Colon (tissue), 2 donors: ENCODE measurements at regions not wholly inside any gene's neighbourhood (a gene's known extent, or its start where the extent isn't known, plus 50 kb on each side); places are given as distances from the start of the nearest gene placed in this dataset.
"Not testable (repeated sequence)": the region's sequence is repeated elsewhere in the genome, so short reads cannot be mapped to it uniquely, and the experiment has no call there.

Experiments used
- FAIRE-seq: peaks from 2 replicates; lab custom pipeline; 2012; peaks lifted over from hg19 to GRCh38; lab: Jason Lieb, UNC
- donor health status: control.
- donor health status: control.

GRCh38 chr5:33153372-33153771, 287.4 kb upstream of the TARS1 start:
- FAIRE-seq, result no peak

DNA sequence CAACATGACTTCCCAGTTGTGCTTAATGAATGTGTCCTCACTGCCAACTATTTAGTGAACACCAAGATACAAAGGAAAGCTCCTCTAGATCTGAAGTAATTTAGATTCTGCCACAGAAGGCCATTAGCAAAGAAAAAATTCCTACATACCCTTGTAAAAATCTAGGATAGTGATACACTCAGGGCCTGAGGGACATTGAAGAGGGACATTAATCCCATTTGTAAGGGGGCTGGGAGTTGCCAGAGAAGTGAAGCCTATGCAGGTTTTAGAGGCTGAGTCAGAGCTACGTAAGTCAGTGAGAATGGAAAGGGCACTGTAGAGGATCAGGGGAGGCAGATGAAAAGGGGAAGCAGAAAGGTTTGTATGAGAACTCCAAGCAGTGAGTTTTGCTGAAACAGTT, 286.9 kb upstream of the TARS1 start:
- no peak for FAIRE-seq

- no peak for FAIRE-seq
Observed at GRCh38 chr5:33160871-33161270, 279.9 kb upstream of the TARS1 start.

DNA sequence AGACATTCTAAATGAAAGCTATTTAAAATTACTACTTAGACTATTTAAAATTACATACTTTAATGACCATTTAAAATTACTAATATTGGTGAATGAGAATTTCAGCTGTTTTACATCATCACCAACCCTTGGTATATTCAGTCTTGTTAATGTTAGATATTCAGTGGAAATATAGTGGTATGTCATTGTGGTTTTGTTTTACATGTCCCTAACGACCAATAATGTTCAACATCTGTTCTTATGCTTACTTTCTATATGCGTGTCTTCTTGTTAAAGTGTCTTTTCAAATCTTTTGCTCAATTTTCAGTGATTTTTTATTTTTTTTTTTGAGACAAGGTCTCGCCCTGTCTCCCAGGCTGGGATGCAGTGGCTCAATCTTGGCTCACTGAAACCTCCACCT, 279.3 kb upstream of the TARS1 start:
- FAIRE-seq, result no peak

- FAIRE-seq, result no peak
Observed at GRCh38 chr5:33162057-33162456, 278.7 kb upstream of the TARS1 start.

- FAIRE-seq, result no peak
Observed at GRCh38 chr5:33166522-33166921, 274.2 kb upstream of the TARS1 start.

DNA sequence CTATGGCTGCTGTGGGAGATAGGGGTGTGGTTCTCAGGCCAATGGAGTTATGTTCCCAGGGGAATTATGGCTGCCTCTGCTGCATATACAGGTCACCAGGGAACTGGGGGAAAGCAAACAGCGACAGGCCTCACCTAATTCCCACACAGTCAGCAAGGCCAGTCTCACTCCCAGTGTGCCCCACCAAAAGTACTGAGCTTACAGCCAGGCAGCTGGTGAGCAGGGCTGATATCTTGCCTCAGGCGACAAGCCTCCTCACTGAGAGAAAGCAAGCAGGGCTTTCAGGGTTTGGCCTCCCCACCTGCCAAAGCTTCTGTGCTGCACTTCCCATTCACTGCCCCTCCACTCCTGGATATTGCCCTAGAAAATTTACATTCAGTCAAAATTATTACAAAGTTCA, 273.8 kb upstream of the TARS1 start:
- no peak for FAIRE-seq

- FAIRE-seq, result no peak
Observed at GRCh38 chr5:33167541-33167940, 273.2 kb upstream of the TARS1 start.

DNA sequence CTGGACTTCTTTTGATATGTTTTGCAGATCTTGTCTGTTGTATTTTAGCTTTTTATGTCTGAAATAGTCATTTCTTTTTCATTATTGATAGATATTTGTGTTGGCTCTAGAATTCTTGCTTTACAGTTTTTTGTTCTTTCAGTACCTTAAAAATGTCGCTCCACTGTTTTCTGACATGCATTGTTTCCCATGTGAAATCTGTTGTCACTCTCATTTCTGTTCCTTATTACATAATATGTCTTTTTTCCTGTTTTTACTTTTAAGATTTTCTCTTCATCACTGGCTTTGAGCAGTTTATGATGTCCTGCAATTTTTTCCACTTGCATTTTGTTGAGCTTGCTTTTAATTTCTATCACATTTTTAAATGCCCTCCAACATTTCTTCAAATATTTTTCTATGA, 270.4 kb upstream of the TARS1 start:
- no peak for FAIRE-seq

DNA sequence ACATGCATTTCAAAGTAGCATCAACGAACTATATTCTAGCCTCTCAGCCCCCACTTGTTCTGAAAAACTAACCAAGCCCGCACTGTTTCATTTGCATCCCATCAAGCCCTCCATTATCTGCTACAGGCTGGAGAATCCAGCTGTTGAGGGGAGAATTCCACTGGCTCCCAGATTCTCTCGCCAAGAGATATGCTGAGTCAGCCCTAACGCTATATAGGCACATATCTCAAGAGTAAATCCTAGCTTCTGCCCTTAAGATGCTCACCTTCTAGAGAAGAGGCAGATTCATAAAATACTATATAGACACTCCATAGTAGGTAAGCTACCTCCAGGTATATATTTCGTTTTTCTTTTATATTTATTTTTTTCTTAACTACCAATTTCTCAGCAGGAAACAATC, 266.4 kb upstream of the TARS1 start:
- no peak for FAIRE-seq

DNA sequence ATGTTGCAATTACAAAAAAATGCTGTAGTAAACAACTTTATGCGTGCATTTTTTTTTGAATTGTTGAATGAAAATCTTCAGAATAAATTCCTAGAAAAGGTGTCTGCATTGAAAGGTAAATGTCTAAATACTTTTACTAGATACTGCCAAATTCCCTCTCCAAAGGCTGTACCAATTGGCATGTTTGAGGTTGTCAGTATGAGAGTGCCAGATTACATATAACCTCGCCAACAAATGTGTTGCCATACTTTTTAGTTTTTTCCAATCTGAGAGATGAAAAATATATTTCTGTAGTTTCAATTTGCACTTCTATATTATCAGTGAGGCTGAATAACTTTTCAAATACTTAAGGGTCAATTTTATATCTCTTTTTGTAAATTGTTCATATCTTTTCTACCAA, 261.5 kb upstream of the TARS1 start:
- FAIRE-seq, result no peak

DNA sequence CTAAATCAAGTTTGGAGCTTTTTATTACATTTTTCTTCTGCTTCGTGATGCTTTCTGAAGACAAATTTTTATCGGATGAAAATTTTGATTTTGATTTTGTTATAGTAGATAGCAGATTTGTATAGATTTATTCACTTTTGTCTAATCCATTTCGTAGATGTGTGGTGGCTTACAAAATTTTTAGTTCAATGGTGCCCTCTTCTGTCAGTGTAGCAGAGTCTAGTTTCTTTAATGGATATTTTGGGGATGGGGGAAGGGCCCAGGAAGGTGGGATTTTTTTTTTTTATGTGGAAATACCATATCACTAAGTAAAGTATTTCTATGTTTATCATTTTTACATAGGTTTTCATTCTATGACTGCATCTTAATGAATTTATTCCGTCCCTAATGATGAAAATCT, 259.9 kb upstream of the TARS1 start:
- FAIRE-seq, result peak; percentile 31

- no peak for FAIRE-seq
Observed at GRCh38 chr5:33182986-33183385, 257.8 kb upstream of the TARS1 start.

DNA sequence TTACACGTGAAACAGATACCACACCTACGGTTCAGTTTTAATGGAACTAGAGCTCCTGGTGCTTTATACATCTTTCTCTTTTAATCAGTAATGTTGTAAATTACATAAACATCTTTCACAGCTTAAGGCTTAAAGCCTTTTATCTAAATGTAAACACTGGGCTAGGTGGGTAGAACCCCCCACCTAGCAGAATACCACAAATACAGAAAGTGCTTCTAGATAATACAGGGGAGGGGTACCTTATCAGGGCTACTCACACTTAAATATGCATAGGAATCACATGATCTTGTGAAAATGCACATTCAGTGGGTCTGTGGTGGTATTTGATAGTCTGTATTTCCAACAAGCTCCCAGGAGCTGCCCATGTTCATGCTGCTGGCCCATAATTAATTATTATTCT, 256.4 kb upstream of the TARS1 start:
- no peak for FAIRE-seq

- no peak for FAIRE-seq
Observed at GRCh38 chr5:33188089-33188488, 252.7 kb upstream of the TARS1 start.

DNA sequence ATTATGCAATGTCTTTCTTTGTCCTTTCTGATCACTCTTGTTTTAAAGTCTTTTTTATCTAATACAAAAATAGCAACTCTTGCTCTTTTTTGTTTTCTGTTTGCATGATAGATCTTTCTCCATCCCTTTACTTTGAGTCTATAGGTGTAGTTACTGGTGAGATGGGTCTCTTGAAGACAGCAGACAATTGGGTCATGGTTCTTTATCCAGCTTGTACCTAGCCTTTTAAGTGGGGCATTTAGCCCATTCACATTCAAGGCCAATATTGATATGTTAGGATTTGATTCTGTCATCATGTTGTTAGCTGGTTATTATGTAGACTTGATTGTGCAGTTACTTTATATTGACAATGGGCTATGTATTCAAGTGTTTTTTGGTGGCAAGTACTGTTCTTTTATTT, 245.9 kb upstream of the TARS1 start:
- FAIRE-seq, result no peak

DNA sequence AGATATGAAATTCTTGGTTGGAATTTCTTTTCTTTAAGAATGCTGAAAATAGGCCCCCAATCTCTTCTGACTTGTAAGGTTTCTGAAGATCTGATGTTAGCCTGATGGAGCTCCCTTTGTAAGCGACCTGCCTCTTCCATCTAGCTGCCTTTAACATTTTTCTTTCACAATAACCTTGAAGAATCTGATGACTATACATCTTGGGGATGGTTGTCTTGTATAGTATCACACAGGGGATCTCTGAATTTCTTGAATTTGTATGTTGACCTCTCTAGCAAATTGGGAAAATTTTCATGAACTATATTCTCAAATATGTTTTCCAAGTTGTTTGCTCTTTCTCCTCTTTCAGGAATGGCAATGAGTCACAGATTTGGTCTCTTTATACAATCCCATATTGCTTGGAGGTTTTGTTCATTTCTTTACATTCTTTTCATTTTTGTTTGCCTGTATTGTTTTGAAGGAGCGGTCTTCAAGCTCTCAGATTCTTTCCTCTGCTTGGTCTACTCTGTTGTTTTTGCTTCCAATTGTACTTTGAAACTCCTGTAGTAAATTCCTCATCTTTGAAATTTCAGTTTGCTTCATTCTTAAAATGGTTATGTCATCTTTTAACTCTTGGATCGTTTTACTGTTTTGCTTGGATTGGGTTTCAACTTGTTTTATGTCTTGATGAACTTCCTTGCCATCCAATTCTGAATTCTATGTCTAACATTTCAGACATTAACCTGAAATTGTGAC, 245.2 kb upstream of the TARS1 start:
- no peak for FAIRE-seq

GRCh38 chr5:33198836-33199235, 241.9 kb upstream of the TARS1 start:
- no peak for FAIRE-seq

GRCh38 chr5:33203931-33204330, 236.8 kb upstream of the TARS1 start:
- FAIRE-seq, result no peak

DNA sequence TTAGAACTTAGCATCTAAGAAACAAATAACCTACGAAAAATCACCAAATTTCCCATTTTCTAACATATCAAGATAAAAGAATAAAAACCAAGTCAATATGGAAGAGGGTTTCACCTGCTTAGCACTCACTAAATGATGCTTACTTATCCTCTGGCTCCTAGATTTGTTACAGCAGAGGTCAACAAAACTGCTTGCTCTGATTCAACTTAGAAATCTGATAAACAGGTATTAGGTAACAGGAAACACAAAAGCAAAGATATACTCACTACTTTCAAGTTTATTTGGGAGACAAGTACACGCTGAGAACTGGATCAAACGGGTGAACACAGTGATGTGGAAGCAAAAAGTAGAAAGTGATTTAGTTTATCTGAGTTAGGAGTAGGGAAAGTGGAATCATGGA, 235.7 kb upstream of the TARS1 start:
- no peak for FAIRE-seq

- FAIRE-seq, result no peak
Observed at GRCh38 chr5:33205727-33206410, 234.9 kb upstream of the TARS1 start.

DNA sequence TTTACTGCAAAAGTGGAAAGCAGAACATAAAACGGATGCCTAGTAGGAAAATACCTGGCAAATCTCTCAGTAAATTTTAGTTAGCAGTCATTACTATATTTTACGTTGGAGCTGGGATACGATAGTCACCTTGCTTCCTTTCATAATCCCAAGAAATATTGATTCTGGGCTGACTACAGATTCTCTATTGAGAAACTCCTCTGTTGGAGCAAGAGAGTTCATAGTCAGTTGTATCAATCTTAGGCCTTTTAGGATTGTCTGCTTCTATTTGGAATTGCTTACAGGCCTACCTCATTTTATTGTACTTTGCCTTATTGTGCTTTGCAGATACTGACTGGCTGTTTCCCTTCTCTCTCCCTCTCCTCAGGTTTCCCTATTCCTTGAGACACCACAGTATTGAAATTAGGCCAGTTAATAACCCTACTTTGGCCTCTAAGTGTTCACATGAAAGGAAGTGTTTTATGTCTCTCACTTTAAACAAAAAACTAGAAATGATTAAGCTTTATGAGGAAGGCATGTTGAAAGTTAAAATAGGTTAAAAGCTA, 233.7 kb upstream of the TARS1 start:
- no peak for FAIRE-seq

- no peak for FAIRE-seq
Observed at GRCh38 chr5:33209252-33209651, 231.5 kb upstream of the TARS1 start.

GRCh38 chr5:33210221-33210620, 230.5 kb upstream of the TARS1 start:
- FAIRE-seq, result not testable (repeated sequence)
